CD4-positive, alpha-beta T cell (primary cell): ENCODE measurements at regions not wholly inside any gene's neighbourhood (a gene's known extent, or its start where the extent isn't known, plus 50 kb on each side); places are given as distances from the start of the nearest gene placed in this dataset.

Source experiments
- ATAC-seq: fragments of 200-7000 bp; cut with Tn5 transposase; one replicate; pipeline ENCODE4 v1.10.0; 2022; ENCODE audit warnings: mild to moderate bottlenecking; ENCODE audit not compliant: poor library complexity
- CTCF ChIA-PET: fragments of 350-600 bp; sonication (Branson Sonifier 250); formaldehyde crosslinking; loops from one replicate; lab custom pipeline; 2021; ENCODE audit warnings: antibody characterized with exemption, inconsistent platforms; lab: Charles Lee
- POLR2A ChIA-PET: fragments of 350-600 bp; sonication (Branson Sonifier 250); formaldehyde crosslinking; loops from one replicate; lab custom pipeline; 2021; ENCODE audit warnings: antibody characterized with exemption, inconsistent platforms; lab: Charles Lee
- DNase-seq, 14 experiments: peaks; one replicate each; pipeline ENCODE4 v3.0.0-alpha.2; 2013 to 2020; ENCODE audit warnings: mixed read lengths in 2 of 14
- H3K27ac ChIP-seq, 2 donors: one replicate each; pipeline versions ENCODE4 v1.5.1 to v1.7.0; 2013; ENCODE audit warnings: low read length in 2 of 2, low read depth in 1 of 2, mild to moderate bottlenecking in 1 of 2
- H3K27me3 ChIP-seq, 2 experiments: 1 replicate in 1 of 2; 2 replicates in 1 of 2; pipeline versions ENCODE4 v1.6.1 to v1.7.0; 2013; ENCODE audit warnings: low read length in 2 of 2, control low read depth in 1 of 2, mild to moderate bottlenecking in 1 of 2, moderate library complexity in 1 of 2; ENCODE audit not compliant: insufficient read depth in 2 of 2, control insufficient read depth in 1 of 2
- H3K36me3 ChIP-seq: one replicate; pipeline ENCODE4 v1.6.1; 2013; ENCODE audit warnings: low read length, control low read depth; ENCODE audit not compliant: insufficient read depth
- H3K4me1 ChIP-seq: one replicate; pipeline ENCODE4 v1.6.1; 2013; ENCODE audit warnings: low read length, control low read depth; ENCODE audit not compliant: insufficient read depth
- H3K4me3 ChIP-seq: one replicate; pipeline ENCODE4 v1.5.1; 2013; ENCODE audit warnings: mild to moderate bottlenecking, low read length, moderate library complexity
- H3K9me3 ChIP-seq, 2 experiments: 1 replicate in 1 of 2; 2 replicates in 1 of 2; pipeline versions ENCODE4 v1.6.1 to v1.7.0; 2013; ENCODE audit warnings: low read length in 2 of 2, mild to moderate bottlenecking in 2 of 2, control low read depth in 1 of 2, moderate library complexity in 1 of 2; ENCODE audit not compliant: control insufficient read depth in 1 of 2, insufficient read depth in 1 of 2
- H3K27ac Mint-ChIP-seq: one replicate; pipeline ENCODE4 v1.8.0; 2020; ENCODE audit warnings: mixed read lengths
- H3K27me3 Mint-ChIP-seq: one replicate; pipeline ENCODE4 v1.8.0; 2021; ENCODE audit warnings: mixed read lengths
- H3K36me3 Mint-ChIP-seq: one replicate; pipeline ENCODE4 v1.8.0; 2021; ENCODE audit warnings: low read depth, mixed read lengths
- H3K4me1 Mint-ChIP-seq: one replicate; pipeline ENCODE4 v1.8.0; 2021; ENCODE audit warnings: low read depth, mixed read lengths
- H3K4me3 Mint-ChIP-seq: one replicate; pipeline ENCODE4 v1.8.0; 2020; ENCODE audit warnings: mild to moderate bottlenecking, mixed read lengths
- H3K9me3 Mint-ChIP-seq: one replicate; pipeline ENCODE4 v1.8.0; 2020; ENCODE audit warnings: mixed read lengths
- CTCF ChIP-seq: fragments of 200-600 bp; IDR thresholded peaks from one replicate; pipeline ENCODE4 v1.8.0; 2022; ENCODE audit warnings: antibody characterized with exemption, mild to moderate bottlenecking
- intact Hi-C, 2 experiments: fragments of 100-400 bp; cut with DNase I in 1 of 2; cut with micrococcal nuclease in 1 of 2; formaldehyde crosslinking; loops; one replicate each; pipeline versions ENCODE4 v1.15.1 to v1.9.0; 2023 to 2025; cut with DNase I, micrococcal nuclease

GRCh38 chr11:33959855-33960400 lies 68.1 kb upstream of the LMO2 start:
- no peaks in the 10 kb centered on the region for H3K36me3 Mint-ChIP-seq
- H3K4me3 Mint-ChIP-seq = no peak overlapping the region
- Histone ChIP-seq H3K27ac (no peak overlapping the region), H3K4me1 (no peaks in the 10 kb centered on the region), H3K4me3 (no peak overlapping the region), H3K27me3 (no peaks in the 10 kb centered on the region), H3K9me3 (no peaks in the 10 kb centered on the region), H3K36me3 (no peaks in the 10 kb centered on the region)
- H3K9me3 Mint-ChIP-seq = no peaks in the 10 kb centered on the region
- peaks cover 18% of the 10 kb centered on the region for H3K27me3 Mint-ChIP-seq
- DNase-seq (no peak), ATAC-seq (no peak)
- POLR2A ChIA-PET = no interaction called here
- intact Hi-C loops = no loop called here
- no peaks in the 10 kb centered on the region for H3K4me1 Mint-ChIP-seq
- CTCF ChIA-PET = no interaction called here
- H3K27ac Mint-ChIP-seq = no peak overlapping the region
- no peak for TF ChIP-seq CTCF

- CTCF ChIA-PET = no interaction called here
Measured at GRCh38 chr11:33957304-33957917, 65.5 kb upstream of the LMO2 start.

GRCh38 chr11:33956611-33957010 lies 64.7 kb upstream of the LMO2 start:
- H3K4me3 Mint-ChIP-seq = no peak overlapping the region
- H3K36me3 Mint-ChIP-seq = no peaks in the 10 kb centered on the region
- DNase-seq = no peak
- ATAC-seq = no peak
- no peaks in the 10 kb centered on the region for H3K4me1 Mint-ChIP-seq
- no peak overlapping the region for H3K27ac Mint-ChIP-seq
- no peaks in the 10 kb centered on the region for H3K9me3 ChIP-seq
- H3K27me3 Mint-ChIP-seq = peaks cover 27% of the 10 kb centered on the region
- H3K4me1 ChIP-seq = no peaks in the 10 kb centered on the region
- no peaks in the 10 kb centered on the region for H3K36me3 ChIP-seq
- intact Hi-C loops = no loop called here
- no peak overlapping the region for H3K4me3 ChIP-seq
- ChIA-PET CTCF (no interaction called here), POLR2A (no interaction called here)
- H3K9me3 Mint-ChIP-seq = no peaks in the 10 kb centered on the region
- H3K27me3 ChIP-seq = no peaks in the 10 kb centered on the region
- no peak overlapping the region for H3K27ac ChIP-seq
- TF ChIP-seq CTCF = no peak

More at GRCh38 chr11:33957304-33957917, 65.5 kb upstream of the LMO2 start:
- no peak overlapping the region for H3K27ac Mint-ChIP-seq
- Histone ChIP-seq H3K4me1 (no peaks in the 10 kb centered on the region), H3K4me3 (no peak overlapping the region), H3K27ac (no peak overlapping the region), H3K9me3 (no peaks in the 10 kb centered on the region), H3K36me3 (no peaks in the 10 kb centered on the region), H3K27me3 (no peaks in the 10 kb centered on the region)
- DNase-seq (no peak), ATAC-seq (no peak)
- H3K36me3 Mint-ChIP-seq = no peaks in the 10 kb centered on the region
- H3K9me3 Mint-ChIP-seq = no peaks in the 10 kb centered on the region
- H3K4me3 Mint-ChIP-seq = no peak overlapping the region
- POLR2A ChIA-PET = no interaction called here
- intact Hi-C loops = no loop called here
- H3K4me1 Mint-ChIP-seq = no peaks in the 10 kb centered on the region
- peaks cover 27% of the 10 kb centered on the region for H3K27me3 Mint-ChIP-seq
- no peak for TF ChIP-seq CTCF
